ENCODE measurements at regions not wholly inside any gene's neighbourhood (a gene's known extent, or its start where the extent isn't known, plus 50 kb on each side); places are given as distances from the start of the nearest gene placed in this dataset.

GRCh38 chr1:43031316-43032203, 72.9 kb upstream of the SLC2A1 start:
- Histone ChIP-seq H3K4me3 (ENCODE audit: low read depth, low read length) (no peak overlapping the region), H3K36me3 (ENCODE audit: control insufficient read depth, insufficient read depth, low read length) (no peaks in the 10 kb centered on the region), H3K27me3 (ENCODE audit: control insufficient read depth, insufficient read depth, low read length) (no peaks in the 10 kb centered on the region)
- DNase-seq (ENCODE audit: low read depth) = no peak
- no peak for TF ChIP-seq CTCF (IDR thresholded peaks at IDR 0.05; ENCODE audit: insufficient read depth, low read length, poor library complexity, severe bottlenecking)

- no peak for TF ChIP-seq CTCF (IDR thresholded peaks at IDR 0.05; ENCODE audit: insufficient read depth, low read length, poor library complexity, severe bottlenecking)
- no peaks in the 10 kb centered on the region for H3K27me3 ChIP-seq (ENCODE audit: control insufficient read depth, insufficient read depth, low read length)
- no peaks in the 10 kb centered on the region for H3K36me3 ChIP-seq (ENCODE audit: control insufficient read depth, insufficient read depth, low read length)
- no peak for DNase-seq (ENCODE audit: low read depth)
- no peak overlapping the region for H3K4me3 ChIP-seq (ENCODE audit: low read depth, low read length)
Measured at GRCh38 chr1:43024905-43025304, 66.2 kb upstream of the SLC2A1 start.

GRCh38 chr1:43021547-43022474, 63.1 kb upstream of the SLC2A1 start:
- no peak for TF ChIP-seq CTCF (IDR thresholded peaks at IDR 0.05; ENCODE audit: insufficient read depth, low read length, poor library complexity, severe bottlenecking)
- DNase-seq (ENCODE audit: low read depth) = no peak
- H3K36me3 ChIP-seq (ENCODE audit: control insufficient read depth, insufficient read depth, low read length) = no peaks in the 10 kb centered on the region
- H3K27me3 ChIP-seq (ENCODE audit: control insufficient read depth, insufficient read depth, low read length) = no peaks in the 10 kb centered on the region
- H3K4me3 ChIP-seq (ENCODE audit: low read depth, low read length) = no peak overlapping the region

GRCh38 chr1:43019226-43019625, 60.6 kb upstream of the SLC2A1 start:
- no peak for TF ChIP-seq CTCF (IDR thresholded peaks at IDR 0.05; ENCODE audit: insufficient read depth, low read length, poor library complexity, severe bottlenecking)
- Histone ChIP-seq H3K27me3 (ENCODE audit: control insufficient read depth, insufficient read depth, low read length) (no peaks in the 10 kb centered on the region), H3K36me3 (ENCODE audit: control insufficient read depth, insufficient read depth, low read length) (no peaks in the 10 kb centered on the region), H3K4me3 (ENCODE audit: low read depth, low read length) (no peak overlapping the region)
- no peak for DNase-seq (ENCODE audit: low read depth)

- no peak for DNase-seq (ENCODE audit: low read depth)
- Histone ChIP-seq H3K27me3 (ENCODE audit: control insufficient read depth, insufficient read depth, low read length) (no peaks in the 10 kb centered on the region), H3K36me3 (ENCODE audit: control insufficient read depth, insufficient read depth, low read length) (no peaks in the 10 kb centered on the region), H3K4me3 (ENCODE audit: low read depth, low read length) (no peak overlapping the region)
- TF ChIP-seq CTCF (IDR thresholded peaks at IDR 0.05; ENCODE audit: insufficient read depth, low read length, poor library complexity, severe bottlenecking) = no peak
Measured at GRCh38 chr1:43018121-43018520, 59.5 kb upstream of the SLC2A1 start.

Measured in kidney epithelial cell (primary cell).